ENCODE measurements at regions not wholly inside any gene's neighbourhood (a gene's known extent, or its start where the extent isn't known, plus 50 kb on each side); places are given as distances from the start of the nearest gene placed in this dataset.

DNA sequence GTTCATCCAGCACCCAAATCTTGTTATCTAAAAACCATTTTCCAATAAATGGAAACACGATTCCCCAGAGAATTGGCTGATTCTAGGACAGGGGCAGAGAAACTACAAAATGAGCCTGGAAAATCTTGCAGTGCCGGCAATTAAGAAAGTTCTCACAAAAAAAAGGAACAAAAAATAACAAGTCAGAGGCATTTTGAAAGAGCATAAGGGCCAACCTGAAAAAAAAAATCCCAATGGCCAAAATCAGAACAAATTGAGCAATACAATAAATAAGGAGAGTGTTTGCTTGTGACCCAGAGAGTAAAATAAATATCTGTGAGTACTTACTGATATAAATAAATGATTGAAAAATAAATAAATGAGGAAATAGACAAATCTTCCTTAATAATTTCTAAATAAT lies 55.1 kb upstream of the S1PR3 start:
- no peak for DNase-seq

DNA sequence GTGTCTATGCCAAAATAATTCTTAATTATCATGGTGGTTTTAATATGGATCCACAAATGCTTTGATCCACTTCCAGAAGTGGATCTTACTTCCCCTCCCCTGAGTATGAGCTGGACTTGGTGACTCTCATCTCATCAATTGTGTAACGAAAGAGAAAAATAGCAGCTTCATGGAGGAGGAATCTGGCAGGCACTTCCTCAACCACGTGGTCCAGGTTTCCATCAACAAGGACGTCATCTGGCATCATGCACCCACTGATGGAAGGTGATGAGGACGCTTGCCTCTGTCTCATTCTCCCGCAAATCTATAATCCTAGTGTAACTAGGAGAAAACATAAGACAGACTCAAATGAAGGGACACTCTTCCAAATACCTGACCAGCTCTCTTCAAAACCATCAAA lies 54.6 kb upstream of the S1PR3 start:
- DNase-seq, result no peak

DNA sequence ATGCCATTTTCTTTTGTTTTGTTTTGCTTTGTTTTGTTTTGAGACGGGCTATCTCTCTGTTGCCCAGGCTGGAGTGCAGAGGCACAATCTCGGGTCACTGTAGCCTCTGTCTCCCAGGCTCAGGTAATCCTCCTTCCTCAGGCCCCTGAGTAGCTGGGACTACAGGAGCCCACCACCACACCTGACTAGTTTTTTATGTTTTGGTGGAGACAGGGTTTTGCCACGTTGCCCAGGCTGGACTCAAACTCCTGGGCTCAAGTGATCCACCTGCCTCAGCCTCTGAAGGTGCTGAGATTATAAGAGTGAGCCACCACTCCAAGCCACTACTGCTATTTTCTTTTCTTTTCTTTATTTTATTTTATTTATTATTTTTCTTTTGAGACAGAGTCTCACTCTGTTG lies 54.0 kb upstream of the S1PR3 start:
- DNase-seq, result no peak

DNA sequence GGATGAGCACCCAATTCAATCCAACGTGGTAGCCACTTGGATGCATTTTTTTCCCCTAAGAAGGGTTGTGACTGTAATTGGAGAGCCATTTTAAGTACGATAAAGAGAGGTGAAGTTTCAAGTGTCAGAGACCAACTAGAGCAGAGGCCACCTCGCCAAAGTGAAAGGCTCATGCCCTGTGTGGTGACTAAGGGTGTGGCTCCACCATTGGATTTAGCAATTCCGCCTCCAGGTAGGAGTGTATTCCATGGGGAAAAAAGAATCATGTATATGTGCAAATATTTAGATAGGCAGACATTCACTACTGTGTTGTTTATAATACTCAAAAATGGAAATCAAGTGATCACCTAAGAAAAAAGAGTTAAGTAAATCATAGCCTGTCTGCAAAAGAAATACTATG lies 53.1 kb upstream of the S1PR3 start:
- no peak for DNase-seq

All from stimulated activated CD4-positive, alpha-beta T cell treated with anti-CD3 and anti-CD28 coated beads, Interleukin-4, amount 100 ng/mL, for 4 hours (primary cell).